Transverse colon (tissue), 4 donors: ENCODE measurements at regions not wholly inside any gene's neighbourhood (a gene's known extent, or its start where the extent isn't known, plus 50 kb on each side); places are given as distances from the start of the nearest gene placed in this dataset.

Experiments used
- CTCF ChIP-seq, 5 experiments: fragments of 200-600 bp in 3 of 5; fragments of 450-650 bp in 2 of 5; sonication (generic) in 3 of 5; IDR thresholded peaks; 1 replicate in 2 of 5; 2 replicates in 3 of 5; pipeline ENCODE4 v1.5.1; 2016 to 2017; ENCODE audit warnings: antibody characterized with exemption in 5 of 5, inconsistent platforms in 3 of 5, mild to moderate bottlenecking in 2 of 5, moderate library complexity in 1 of 5
- EP300 ChIP-seq: sonication (generic); formaldehyde crosslinking; IDR thresholded peaks from one replicate; pipeline ENCODE4 v1.6.1; 2017; ENCODE audit warnings: antibody characterized with exemption, low read depth
- POLR2A ChIP-seq: fragments of 450-650 bp; IDR thresholded peaks from one replicate; pipeline ENCODE4 v1.6.1; 2016; ENCODE audit warnings: antibody characterized with exemption, mild to moderate bottlenecking, moderate library complexity
- POLR2AphosphoS5 ChIP-seq, 3 donors: sonication (generic); formaldehyde crosslinking; IDR thresholded peaks; one replicate each; pipeline ENCODE4 v1.6.1; 2016; ENCODE audit warnings: antibody characterized with exemption in 3 of 3

GRCh38 chr19:30676990-30677679 is 305.0 kb downstream of the ZNF536 start:
- no peak for TF ChIP-seq CTCF (IDR thresholded peaks at IDR 0.05)
- no peak for TF ChIP-seq POLR2AphosphoS5 (IDR thresholded peaks at IDR 0.05)
- no peak for TF ChIP-seq POLR2A
- TF ChIP-seq EP300 = no peak
